ENCODE measurements at regions not wholly inside any gene's neighbourhood (a gene's known extent, or its start where the extent isn't known, plus 50 kb on each side); places are given as distances from the start of the nearest gene placed in this dataset.

- ChIA-PET RAD21 (ENCODE audit: unreplicated experiment) (no interaction called here), SMC1A (ENCODE audit: uncharacterized antibody, unreplicated experiment) (no interaction called here), POLR2A (no interaction called here), CTCF (no interaction called here)
- no peak for TF ChIP-seq REST (IDR thresholded peaks at IDR 0.05; ENCODE audit: low read depth, low read length)
- TF ChIP-seq, protein P1, sequence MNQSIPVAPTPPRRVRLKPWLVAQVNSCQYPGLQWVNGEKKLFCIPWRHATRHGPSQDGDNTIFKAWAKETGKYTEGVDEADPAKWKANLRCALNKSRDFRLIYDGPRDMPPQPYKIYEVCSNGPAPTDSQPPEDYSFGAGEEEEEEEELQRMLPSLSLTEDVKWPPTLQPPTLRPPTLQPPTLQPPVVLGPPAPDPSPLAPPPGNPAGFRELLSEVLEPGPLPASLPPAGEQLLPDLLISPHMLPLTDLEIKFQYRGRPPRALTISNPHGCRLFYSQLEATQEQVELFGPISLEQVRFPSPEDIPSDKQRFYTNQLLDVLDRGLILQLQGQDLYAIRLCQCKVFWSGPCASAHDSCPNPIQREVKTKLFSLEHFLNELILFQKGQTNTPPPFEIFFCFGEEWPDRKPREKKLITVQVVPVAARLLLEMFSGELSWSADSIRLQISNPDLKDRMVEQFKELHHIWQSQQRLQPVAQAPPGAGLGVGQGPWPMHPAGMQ (IDR thresholded peaks at IDR 0.05; ENCODE audit: borderline replicate concordance), result no peak
- TF ChIP-seq SUZ12 (IDR thresholded peaks at IDR 0.05; ENCODE audit: unreplicated experiment), result no peak
- TF ChIP-seq DPF2 (IDR thresholded peaks at IDR 0.05), result no peak
- no peak for TF ChIP-seq HCFC1 (IDR thresholded peaks at IDR 0.05; ENCODE audit: low read length)
- TF ChIP-seq, protein P2, sequence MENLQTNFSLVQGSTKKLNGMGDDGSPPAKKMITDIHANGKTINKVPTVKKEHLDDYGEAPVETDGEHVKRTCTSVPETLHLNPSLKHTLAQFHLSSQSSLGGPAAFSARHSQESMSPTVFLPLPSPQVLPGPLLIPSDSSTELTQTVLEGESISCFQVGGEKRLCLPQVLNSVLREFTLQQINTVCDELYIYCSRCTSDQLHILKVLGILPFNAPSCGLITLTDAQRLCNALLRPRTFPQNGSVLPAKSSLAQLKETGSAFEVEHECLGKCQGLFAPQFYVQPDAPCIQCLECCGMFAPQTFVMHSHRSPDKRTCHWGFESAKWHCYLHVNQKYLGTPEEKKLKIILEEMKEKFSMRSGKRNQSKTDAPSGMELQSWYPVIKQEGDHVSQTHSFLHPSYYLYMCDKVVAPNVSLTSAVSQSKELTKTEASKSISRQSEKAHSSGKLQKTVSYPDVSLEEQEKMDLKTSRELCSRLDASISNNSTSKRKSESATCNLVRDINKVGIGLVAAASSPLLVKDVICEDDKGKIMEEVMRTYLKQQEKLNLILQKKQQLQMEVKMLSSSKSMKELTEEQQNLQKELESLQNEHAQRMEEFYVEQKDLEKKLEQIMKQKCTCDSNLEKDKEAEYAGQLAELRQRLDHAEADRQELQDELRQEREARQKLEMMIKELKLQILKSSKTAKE (IDR thresholded peaks at IDR 0.05; ENCODE audit: low read depth, poor library complexity, severe bottlenecking), result no peak
- no peak for TF ChIP-seq MTA3 (IDR thresholded peaks at IDR 0.05; ENCODE audit: borderline replicate concordance, low read length)
- TF ChIP-seq SMC3 (IDR thresholded peaks at IDR 0.05; ENCODE audit: borderline replicate concordance, low read length), result no peak
- no peak for TF ChIP-seq GABPA (IDR thresholded peaks at IDR 0.05; ENCODE audit: low read depth)
- Histone ChIP-seq H4K20me1 (ENCODE audit: control insufficient read depth, insufficient read depth) (no peaks in the 10 kb centered on the region), H3K36me3 (ENCODE audit: control insufficient read depth in 2 of 2, insufficient read depth in 2 of 2, low read length in 1 of 2) (no peaks in the 10 kb centered on the region), H3K4me2 (ENCODE audit: control insufficient read depth, insufficient read depth) (no peak overlapping the region), H3K9ac (ENCODE audit: control insufficient read depth, insufficient read depth, low read length) (no peak overlapping the region), H2AFZ (ENCODE audit: control insufficient read depth, low read depth, low read length) (no peak overlapping the region), H3K79me2 (ENCODE audit: control insufficient read depth, insufficient read depth, low read length) (no peaks in the 10 kb centered on the region), H3K27me3 (replicated peaks in 1 of 2; ENCODE audit: control insufficient read depth in 2 of 2, insufficient read depth in 2 of 2, low read length in 1 of 2) (no peaks in the 10 kb centered on the region; a peak in 2 of 4 replicates), H3K4me3 (no peak overlapping the region), H3K9me3 (replicated peaks; ENCODE audit: control insufficient read depth, insufficient read depth, low read length) (no peaks in the 10 kb centered on the region), H3K4me1 (ENCODE audit: control insufficient read depth, insufficient read depth, low read length) (no peaks in the 10 kb centered on the region), H3K27ac (ENCODE audit: control insufficient read depth, insufficient read depth) (no peak overlapping the region)
- intact Hi-C loops (cut with micrococcal nuclease; ENCODE audit: unreplicated experiment), result no loop called here
- BruUV-seq (replicated peaks), result no TSS peak
- DNase-seq (ENCODE audit: low read depth, low spot score) (no peak), ATAC-seq (no peak), FAIRE-seq (no peak)
- 32% methylated on average over 6 of the region's 6 CpGs for WGBS (ENCODE audit: insufficient coverage, insufficient replicate concordance, low lambda C conversion rate, missing lambda C conversion rate)
- in situ Hi-C loops (cut with MboI), result no loop called here
These were observed 180.1 kb upstream of the NTF3 start for GRCh38 chr12:5251786-5252185.

All from GM12878 (cell line).